ENCODE measurements at regions not wholly inside any gene's neighbourhood (a gene's known extent, or its start where the extent isn't known, plus 50 kb on each side); places are given as distances from the start of the nearest gene placed in this dataset.

DNA sequence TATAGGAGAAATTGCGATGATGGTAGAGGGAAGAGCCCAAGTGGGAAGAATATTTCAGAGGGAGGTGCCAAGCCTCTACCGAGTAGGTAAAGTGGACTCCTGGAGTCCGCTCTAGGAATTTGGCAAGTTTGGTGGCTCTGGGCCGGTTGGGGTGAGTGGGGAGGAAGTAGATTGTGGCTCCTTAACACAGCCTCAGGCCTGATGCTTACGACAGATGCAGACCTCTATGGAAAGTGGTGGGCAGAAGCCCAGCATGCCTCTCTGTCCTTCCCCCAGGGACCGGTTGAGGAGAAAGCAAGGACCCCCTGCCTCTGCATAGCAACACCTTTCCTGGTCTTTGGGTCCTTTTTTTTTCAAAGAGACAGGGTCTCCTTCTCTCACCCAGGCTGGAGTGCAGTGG lies 55.9 kb upstream of the SIAH1 start:
- no peaks in the 10 kb centered on the region for H3K36me3 ChIP-seq (ENCODE audit: control insufficient read depth in 4 of 4, insufficient read depth in 4 of 4, low read length in 3 of 4)
- 86% methylated on average over 5 of the region's 6 CpGs for WGBS (ENCODE audit: insufficient coverage)
- H3K27ac ChIP-seq (ENCODE audit: insufficient read depth in 1 of 2, low read depth in 1 of 2, low read length in 2 of 2, poor library complexity in 1 of 2, severe bottlenecking in 2 of 2): no peak overlapping the region
- H3K4me1 ChIP-seq (ENCODE audit: control extremely low read depth in 1 of 4, control insufficient read depth in 4 of 4, insufficient read depth in 4 of 4, low read length in 3 of 4): peaks cover 0 to 8% (median 2%) of the 10 kb centered on the region in 4 experiments
- H3K4me3 ChIP-seq (ENCODE audit: control insufficient read depth in 1 of 7, extremely low read depth in 1 of 7, insufficient read depth in 4 of 7, low read depth in 2 of 7, low read length in 6 of 7): no peak overlapping the region
- no peak for DNase-seq
- CTCF ChIA-PET: no interaction called here
- POLR2A ChIA-PET: no interaction called here
- H3K9me3 ChIP-seq (ENCODE audit: control extremely low read depth in 1 of 5, control insufficient read depth in 4 of 5, insufficient read depth in 2 of 5, low read depth in 1 of 5, low read length in 4 of 5): no peaks in the 10 kb centered on the region
- H3K27me3 ChIP-seq (replicated peaks in 2 of 5; ENCODE audit: control insufficient read depth in 4 of 5, insufficient read depth in 5 of 5, low read length in 4 of 5): no peaks in the 10 kb centered on the region

DNA sequence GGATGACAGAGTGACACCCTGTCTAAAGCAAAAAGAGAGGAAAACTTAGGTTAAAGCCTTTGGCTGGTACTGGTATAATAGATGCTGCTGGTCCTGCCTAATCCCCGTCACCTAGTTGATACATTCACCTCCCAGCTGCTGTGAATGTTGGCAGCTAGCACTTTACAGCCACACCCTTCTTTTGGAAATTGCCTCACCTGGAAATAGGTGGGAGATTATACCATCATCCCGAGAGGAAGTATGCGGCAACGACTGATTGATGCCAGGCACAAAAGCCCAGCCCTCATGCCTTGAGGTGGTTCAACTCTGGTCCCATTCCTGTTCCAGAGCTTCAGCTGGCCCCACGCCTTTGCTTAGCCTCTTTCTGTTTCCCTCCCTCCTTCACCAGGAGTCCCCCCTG lies 53.2 kb upstream of the SIAH1 start:
- H3K36me3 ChIP-seq (ENCODE audit: control insufficient read depth in 4 of 4, insufficient read depth in 4 of 4, low read length in 3 of 4): no peaks in the 10 kb centered on the region
- H3K27me3 ChIP-seq (replicated peaks in 2 of 5; ENCODE audit: control insufficient read depth in 4 of 5, insufficient read depth in 5 of 5, low read length in 4 of 5): no peaks in the 10 kb centered on the region
- DNase-seq: no peak
- 91% methylated on average over 5 of the region's 5 CpGs for WGBS (ENCODE audit: insufficient coverage)
- H3K4me3 ChIP-seq (ENCODE audit: control insufficient read depth in 1 of 7, extremely low read depth in 1 of 7, insufficient read depth in 4 of 7, low read depth in 2 of 7, low read length in 6 of 7): no peak overlapping the region
- POLR2A ChIA-PET: no interaction called here
- CTCF ChIA-PET: interaction anchor here (0.6 kb wide), 1 partner anchor 161 kb away, joined by 3 read pairs; no protein-coding TSS in a partner anchor
- peaks cover 13 to 25% (median 19%) of the 10 kb centered on the region in 4 experiments for H3K4me1 ChIP-seq (ENCODE audit: control extremely low read depth in 1 of 4, control insufficient read depth in 4 of 4, insufficient read depth in 4 of 4, low read length in 3 of 4)
- H3K27ac ChIP-seq (ENCODE audit: insufficient read depth in 1 of 2, low read depth in 1 of 2, low read length in 2 of 2, poor library complexity in 1 of 2, severe bottlenecking in 2 of 2): no peak overlapping the region
- H3K9me3 ChIP-seq (ENCODE audit: control extremely low read depth in 1 of 5, control insufficient read depth in 4 of 5, insufficient read depth in 2 of 5, low read depth in 1 of 5, low read length in 4 of 5): no peaks in the 10 kb centered on the region

- CTCF ChIA-PET: no interaction called here
- no peaks in the 10 kb centered on the region for H3K9me3 ChIP-seq (ENCODE audit: control extremely low read depth in 1 of 5, control insufficient read depth in 4 of 5, insufficient read depth in 2 of 5, low read depth in 1 of 5, low read length in 4 of 5)
These were observed 50.7 kb upstream of the SIAH1 start for GRCh38 chr16:48435906-48436305.

DNA sequence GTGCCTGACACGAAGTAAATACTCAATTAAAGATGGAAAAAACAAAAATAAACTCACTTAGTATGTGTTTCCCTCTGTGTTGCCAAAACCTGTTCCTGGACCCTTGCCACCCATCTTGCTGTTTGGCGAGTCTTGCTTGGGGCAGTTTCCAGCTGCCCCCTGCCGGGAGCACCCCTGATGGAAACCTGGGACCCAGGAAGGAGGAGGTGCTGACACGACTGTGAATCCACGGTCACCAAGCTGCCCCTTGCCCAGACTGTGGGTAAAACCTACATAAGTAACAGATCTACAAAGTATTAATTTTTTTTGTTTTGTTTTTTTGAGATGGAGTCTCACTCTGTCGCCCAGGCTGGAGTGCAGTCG lies 50.1 kb upstream of the SIAH1 start:
- Histone ChIP-seq H3K4me3 (ENCODE audit: control insufficient read depth in 1 of 7, extremely low read depth in 1 of 7, insufficient read depth in 4 of 7, low read depth in 2 of 7, low read length in 6 of 7) (no peak overlapping the region), H3K27me3 (replicated peaks in 2 of 5; ENCODE audit: control insufficient read depth in 4 of 5, insufficient read depth in 5 of 5, low read length in 4 of 5) (no peaks in the 10 kb centered on the region), H3K27ac (ENCODE audit: insufficient read depth in 1 of 2, low read depth in 1 of 2, low read length in 2 of 2, poor library complexity in 1 of 2, severe bottlenecking in 2 of 2) (no peak overlapping the region), H3K9me3 (ENCODE audit: control extremely low read depth in 1 of 5, control insufficient read depth in 4 of 5, insufficient read depth in 2 of 5, low read depth in 1 of 5, low read length in 4 of 5) (no peaks in the 10 kb centered on the region), H3K4me1 (ENCODE audit: control extremely low read depth in 1 of 4, control insufficient read depth in 4 of 4, insufficient read depth in 4 of 4, low read length in 3 of 4) (peaks cover 20 to 44% (median 34%) of the 10 kb centered on the region in 4 experiments), H3K36me3 (ENCODE audit: control insufficient read depth in 4 of 4, insufficient read depth in 4 of 4, low read length in 3 of 4) (no peaks in the 10 kb centered on the region)
- ChIA-PET POLR2A (no interaction called here), CTCF (no interaction called here)
- no peak for DNase-seq
- WGBS (ENCODE audit: insufficient coverage): 95% methylated on average over 4 of the region's 7 CpGs

More at GRCh38 chr16:48435906-48436305, 50.7 kb upstream of the SIAH1 start:
- Histone ChIP-seq H3K27ac (ENCODE audit: insufficient read depth in 1 of 2, low read depth in 1 of 2, low read length in 2 of 2, poor library complexity in 1 of 2, severe bottlenecking in 2 of 2) (no peak overlapping the region), H3K36me3 (ENCODE audit: control insufficient read depth in 4 of 4, insufficient read depth in 4 of 4, low read length in 3 of 4) (no peaks in the 10 kb centered on the region), H3K4me3 (ENCODE audit: control insufficient read depth in 1 of 7, extremely low read depth in 1 of 7, insufficient read depth in 4 of 7, low read depth in 2 of 7, low read length in 6 of 7) (no peak overlapping the region), H3K4me1 (ENCODE audit: control extremely low read depth in 1 of 4, control insufficient read depth in 4 of 4, insufficient read depth in 4 of 4, low read length in 3 of 4) (peaks cover 20 to 44% (median 34%) of the 10 kb centered on the region in 4 experiments), H3K27me3 (replicated peaks in 2 of 5; ENCODE audit: control insufficient read depth in 4 of 5, insufficient read depth in 5 of 5, low read length in 4 of 5) (no peaks in the 10 kb centered on the region)
- DNase-seq: no peak
- POLR2A ChIA-PET: no interaction called here
- WGBS (ENCODE audit: insufficient coverage): 66% methylated on average over 4 of the region's 6 CpGs

All from common myeloid progenitor, CD34-positive (primary cell).